ENCODE measurements at regions not wholly inside any gene's neighbourhood (a gene's known extent, or its start where the extent isn't known, plus 50 kb on each side); places are given as distances from the start of the nearest gene placed in this dataset.
"Not testable (repeated sequence)": the region's sequence is repeated elsewhere in the genome, so short reads cannot be mapped to it uniquely, and the experiment has no call there.

- DNase-seq (ENCODE audit: low read depth) = no peak
Observed at GRCh38 chr18:62442391-62442790, 80.4 kb upstream of the ZCCHC2 start.

DNA sequence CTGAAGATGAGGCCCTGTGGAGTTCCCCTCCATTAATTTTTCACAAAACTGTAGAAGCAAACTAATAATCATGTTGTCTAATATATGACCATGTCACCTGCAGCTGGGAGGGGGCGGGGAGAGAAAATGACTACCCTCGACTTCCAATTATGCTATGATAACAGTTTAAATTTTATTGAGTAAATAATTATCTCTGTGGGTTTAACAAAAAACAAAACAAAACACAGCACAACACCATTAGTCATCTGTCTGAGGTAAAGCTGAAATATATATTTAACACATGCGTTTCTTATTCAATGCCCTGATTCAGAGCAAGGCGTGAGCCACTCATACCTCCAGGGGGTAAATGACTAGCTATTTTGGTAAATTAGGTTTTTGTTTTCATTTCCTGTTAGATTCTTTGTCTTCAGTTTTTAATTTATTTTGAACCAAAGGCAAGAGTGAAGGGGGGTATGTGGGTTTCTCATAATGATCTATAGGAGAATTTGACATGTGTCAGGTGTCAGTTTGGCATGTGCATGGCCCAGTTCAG, 77.4 kb upstream of the ZCCHC2 start:
- no peak for DNase-seq (ENCODE audit: low read depth)

GRCh38 chr18:62446511-62446910, 76.3 kb upstream of the ZCCHC2 start:
- DNase-seq (ENCODE audit: low read depth) = no peak

DNA sequence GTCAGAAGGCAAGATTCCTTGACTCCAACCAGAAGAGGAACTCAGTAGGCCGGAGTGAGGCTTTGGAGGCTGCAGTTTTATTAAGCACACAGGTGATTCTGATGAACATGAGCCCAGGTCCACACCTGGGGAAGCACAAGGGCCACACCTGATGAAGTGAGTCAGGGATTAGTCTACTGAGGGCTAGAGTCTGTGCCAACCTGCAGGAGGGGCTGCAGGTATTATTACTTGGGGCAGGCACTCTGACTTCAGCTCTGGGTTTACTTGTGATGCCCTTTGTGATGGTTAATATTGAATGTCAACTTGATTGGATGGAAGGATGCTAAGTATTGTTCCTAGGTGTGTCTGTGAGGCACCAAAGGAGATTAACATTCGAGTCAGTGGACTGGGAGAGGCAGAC, 75.2 kb upstream of the ZCCHC2 start:
- DNase-seq (ENCODE audit: low read depth) = no peak

GRCh38 chr18:62448426-62448825, 74.4 kb upstream of the ZCCHC2 start:
- DNase-seq (ENCODE audit: low read depth) = no peak

GRCh38 chr18:62449490-62450104, 73.2 kb upstream of the ZCCHC2 start:
- DNase-seq (ENCODE audit: low read depth) = no peak

GRCh38 chr18:62450175-62450545, 72.7 kb upstream of the ZCCHC2 start:
- no peak for DNase-seq (ENCODE audit: low read depth)

DNA sequence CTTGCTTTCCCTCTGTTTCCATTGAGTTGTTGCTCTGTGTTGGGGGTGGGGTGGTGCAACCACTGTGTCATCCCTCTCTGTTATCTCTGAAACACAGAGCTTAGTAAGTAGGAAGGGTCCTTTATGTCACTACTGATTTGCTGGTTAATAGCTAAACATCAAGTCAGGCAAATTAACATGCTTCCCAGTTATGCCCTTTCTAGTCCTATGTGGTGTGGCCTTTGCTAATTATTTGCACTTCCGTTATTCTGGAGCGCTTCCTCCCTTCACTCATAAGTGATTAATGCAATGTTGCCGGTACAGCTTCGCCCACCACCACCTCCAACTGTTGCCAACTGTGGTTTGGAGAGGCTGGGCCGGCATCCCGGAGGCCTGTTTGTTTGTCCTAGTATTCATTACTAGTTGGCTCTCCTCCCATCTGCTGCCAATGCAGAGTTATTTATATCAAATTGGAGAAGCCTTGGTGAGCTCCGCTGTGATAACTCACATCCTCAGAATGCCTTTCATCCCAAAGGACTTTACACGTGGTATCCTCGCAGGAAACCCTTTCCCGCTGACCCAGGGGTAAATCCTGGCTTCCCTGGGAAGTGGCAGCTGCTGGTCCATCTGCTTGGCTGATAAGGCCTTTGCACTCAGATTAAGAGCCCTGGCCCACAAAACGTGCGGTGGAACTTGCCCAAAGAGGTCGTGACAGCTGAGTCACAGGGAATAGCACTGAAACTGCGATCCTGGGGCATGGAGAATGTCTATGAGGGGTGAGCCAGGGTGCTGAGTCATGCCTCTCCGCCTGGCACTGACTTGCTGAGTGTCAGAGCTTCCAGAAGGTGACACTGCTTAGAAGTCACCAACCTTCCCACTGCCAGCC, 72.0 kb upstream of the ZCCHC2 start:
- DNase-seq (ENCODE audit: low read depth) = peak; percentile 98

- peak; percentile 41 for DNase-seq (ENCODE audit: low read depth)
Observed at GRCh38 chr18:62452280-62452831, 70.5 kb upstream of the ZCCHC2 start.

DNA sequence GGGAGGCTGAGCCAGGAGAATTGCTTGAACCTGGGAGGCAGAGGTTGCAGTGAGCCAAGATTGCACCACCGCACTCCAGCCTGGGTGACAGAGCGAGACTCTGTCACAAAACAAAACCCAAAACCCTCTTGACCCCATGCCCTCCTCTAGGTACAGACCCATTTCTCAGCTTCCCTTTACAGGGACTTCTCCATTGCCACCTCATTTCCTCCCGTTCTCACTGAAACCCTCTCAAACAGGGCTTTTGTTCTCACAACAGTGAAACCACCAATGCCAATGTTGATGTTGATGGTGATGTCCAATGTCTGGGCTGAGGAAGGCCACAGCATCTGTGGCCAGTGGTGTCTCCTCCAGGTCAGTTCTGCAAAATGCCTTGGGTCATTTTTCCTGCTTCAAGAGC, 69.0 kb upstream of the ZCCHC2 start:
- no peak for DNase-seq (ENCODE audit: low read depth)

GRCh38 chr18:62454527-62454926, 68.3 kb upstream of the ZCCHC2 start:
- DNase-seq (ENCODE audit: low read depth) = no peak

DNA sequence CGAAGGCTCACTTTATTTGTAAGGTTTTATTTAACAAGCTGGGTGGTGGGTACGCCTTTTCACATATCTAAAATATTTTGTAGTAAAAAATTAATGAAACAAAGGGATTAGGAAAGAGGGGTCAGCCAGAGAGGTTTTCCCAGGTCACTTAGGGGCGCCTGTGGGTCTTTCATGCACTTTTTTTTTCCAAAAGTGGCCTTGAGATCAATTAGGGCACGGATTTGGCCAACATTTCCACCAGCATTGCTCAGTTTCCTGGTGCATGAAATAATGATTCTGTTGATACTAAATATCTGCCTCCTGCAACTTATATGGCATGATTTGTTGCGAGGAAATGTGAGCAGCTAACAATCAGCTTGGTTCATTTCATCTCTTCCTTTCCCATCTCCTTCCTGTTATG, 67.6 kb upstream of the ZCCHC2 start:
- DNase-seq (ENCODE audit: low read depth) = no peak

GRCh38 chr18:62457877-62458276, 64.9 kb upstream of the ZCCHC2 start:
- no peak for DNase-seq (ENCODE audit: low read depth)

- DNase-seq (ENCODE audit: low read depth) = no peak
Observed at GRCh38 chr18:62458346-62458745, 64.5 kb upstream of the ZCCHC2 start.

GRCh38 chr18:62458868-62459716, 63.7 kb upstream of the ZCCHC2 start:
- no peak for DNase-seq (ENCODE audit: low read depth)

GRCh38 chr18:62460851-62461300, 61.9 kb upstream of the ZCCHC2 start:
- peak; percentile 20 for DNase-seq (ENCODE audit: low read depth)

DNA sequence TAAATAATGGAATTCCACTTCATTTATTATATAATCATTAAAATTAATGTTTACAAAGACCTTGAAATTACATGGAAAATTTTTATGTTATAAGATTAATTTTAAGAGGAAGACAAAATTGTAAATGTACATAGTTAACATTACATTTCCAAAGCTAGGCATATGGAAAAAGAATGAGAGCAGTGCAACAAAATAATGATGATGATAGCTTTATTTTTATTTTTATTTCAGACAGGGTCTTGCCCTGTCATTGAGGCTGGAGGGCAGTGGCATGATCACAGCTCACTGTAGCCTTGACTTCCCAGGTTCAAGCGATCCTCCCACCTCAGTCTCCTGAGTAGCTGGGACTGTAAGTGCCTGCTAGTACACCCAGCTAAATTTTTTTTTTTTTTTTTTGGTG, 61.2 kb upstream of the ZCCHC2 start:
- no peak for DNase-seq (ENCODE audit: low read depth)

DNA sequence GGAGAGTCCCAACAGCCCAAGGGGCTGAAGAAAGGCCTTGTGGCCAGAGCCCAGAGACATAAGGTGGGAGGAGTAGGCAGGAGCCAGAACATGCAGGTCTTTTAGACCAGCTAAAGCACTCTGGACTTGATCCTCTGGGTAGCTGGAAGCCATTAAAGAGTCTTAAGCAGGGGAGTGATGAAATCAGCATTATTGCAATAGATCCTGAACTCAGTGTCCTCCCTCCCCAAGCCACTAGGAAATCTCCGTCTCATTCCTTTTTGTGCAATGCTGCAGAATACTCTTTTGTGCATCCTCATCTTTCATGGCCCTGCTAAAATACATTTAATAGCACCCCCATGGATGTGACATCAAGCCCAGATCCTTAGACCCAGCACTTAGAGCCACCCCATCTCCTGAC, 58.6 kb upstream of the ZCCHC2 start:
- no peak for DNase-seq (ENCODE audit: low read depth)

DNA sequence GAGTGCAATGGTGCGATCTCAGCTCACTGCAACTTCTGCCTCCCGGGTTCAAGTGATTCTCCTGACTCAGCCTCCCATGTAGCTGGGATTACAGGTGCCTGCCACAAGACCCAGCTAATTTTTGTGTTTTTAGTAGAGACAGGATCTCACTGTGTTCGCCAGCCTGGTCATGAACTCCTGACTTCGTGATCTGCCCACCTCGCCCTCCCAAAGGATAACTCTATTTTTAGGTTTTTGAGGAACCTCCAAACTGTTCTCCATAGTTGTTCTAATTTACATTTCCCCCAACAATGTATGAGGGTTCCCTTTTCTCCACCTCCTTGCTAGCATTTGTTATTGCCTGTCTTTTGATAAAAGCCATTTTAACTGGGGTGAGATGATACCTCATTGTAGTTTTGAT, 53.7 kb upstream of the ZCCHC2 start:
- DNase-seq (ENCODE audit: low read depth) = not testable (repeated sequence)
